Hepatic stellate cell (primary cell): ENCODE measurements at regions not wholly inside any gene's neighbourhood (a gene's known extent, or its start where the extent isn't known, plus 50 kb on each side); places are given as distances from the start of the nearest gene placed in this dataset.

ENCODE experiments used
- DNase-seq: peaks from one replicate; pipeline ENCODE4 v3.0.0; 2011; ENCODE audit warnings: low spot score

DNA sequence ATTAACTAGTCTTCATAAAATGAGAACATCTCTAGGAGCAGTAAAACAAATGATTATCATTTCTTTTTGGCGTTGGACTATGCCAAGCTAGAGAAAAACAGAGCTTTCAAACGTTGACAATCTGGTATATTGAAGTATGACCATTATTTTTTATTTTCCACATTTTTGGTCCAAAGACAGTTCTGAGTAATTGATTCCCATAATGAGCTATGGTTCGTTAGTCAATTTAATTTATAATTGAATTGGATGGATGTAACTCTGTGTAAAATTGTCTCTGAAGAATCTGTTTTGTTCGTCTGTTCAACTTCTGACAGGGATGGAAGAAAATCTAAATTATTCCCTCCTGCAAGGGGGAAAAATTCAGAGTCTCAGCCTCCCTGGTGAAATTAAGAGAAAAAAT lies 234.5 kb downstream of the LMO4 start:
- DNase-seq, result no peak

DNA sequence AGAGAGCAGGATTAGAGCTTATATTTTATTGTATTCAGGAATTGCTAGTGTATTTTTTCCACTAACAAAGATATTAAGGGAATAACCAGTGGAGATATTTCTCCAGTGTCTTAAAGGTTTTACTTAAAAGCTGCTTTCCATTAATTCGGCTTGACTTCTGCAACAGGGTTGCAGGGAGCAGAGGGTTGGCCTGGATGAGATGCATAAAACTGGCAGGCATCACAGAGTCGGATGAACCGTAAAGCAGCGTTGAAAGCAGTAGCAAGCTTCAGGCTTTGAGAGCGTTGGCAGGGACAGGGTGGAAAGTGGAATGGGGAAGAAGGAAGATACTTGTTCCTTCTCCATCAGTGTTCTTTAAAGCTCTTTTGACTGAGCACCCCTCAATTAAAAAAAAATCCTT lies 237.2 kb downstream of the LMO4 start:
- DNase-seq, result no peak

DNA sequence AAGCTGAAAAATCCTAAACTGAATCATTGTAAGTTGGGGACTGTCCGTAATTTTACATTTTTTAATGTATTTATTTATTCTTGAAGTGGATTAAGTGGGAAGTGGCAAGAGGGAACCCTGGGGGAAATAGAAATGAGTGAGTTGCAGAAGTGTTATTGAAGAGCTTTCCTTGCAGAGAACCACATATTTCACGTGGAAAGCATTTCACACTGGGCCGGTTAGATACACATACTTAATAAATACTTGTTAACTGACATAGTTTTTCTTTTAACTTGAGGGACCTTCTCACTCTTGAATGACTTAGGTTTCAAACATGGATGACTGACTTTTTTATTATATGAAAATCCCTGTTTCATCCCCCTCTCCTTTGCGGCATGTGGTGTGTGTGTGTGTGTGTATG lies 239.3 kb downstream of the LMO4 start:
- no peak for DNase-seq

DNA sequence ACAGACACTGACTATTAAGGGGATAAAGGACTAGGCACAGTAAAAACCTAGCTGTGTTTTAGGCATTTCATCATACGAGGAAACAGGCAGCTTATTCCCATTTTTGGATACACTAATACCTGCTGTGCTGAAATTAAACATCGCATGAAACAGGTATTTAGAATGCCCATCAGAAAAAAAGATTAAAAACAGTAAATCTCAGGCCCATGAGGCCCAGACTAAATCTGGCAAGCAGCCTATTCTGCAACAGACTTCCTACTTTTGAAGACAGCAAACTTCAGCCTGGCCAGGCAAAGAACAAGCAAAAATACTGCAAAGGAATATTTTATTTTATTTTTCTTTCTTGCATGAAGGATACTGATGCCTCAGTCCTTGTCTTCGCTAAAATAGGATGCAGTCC lies 240.2 kb downstream of the LMO4 start:
- DNase-seq, result no peak

DNA sequence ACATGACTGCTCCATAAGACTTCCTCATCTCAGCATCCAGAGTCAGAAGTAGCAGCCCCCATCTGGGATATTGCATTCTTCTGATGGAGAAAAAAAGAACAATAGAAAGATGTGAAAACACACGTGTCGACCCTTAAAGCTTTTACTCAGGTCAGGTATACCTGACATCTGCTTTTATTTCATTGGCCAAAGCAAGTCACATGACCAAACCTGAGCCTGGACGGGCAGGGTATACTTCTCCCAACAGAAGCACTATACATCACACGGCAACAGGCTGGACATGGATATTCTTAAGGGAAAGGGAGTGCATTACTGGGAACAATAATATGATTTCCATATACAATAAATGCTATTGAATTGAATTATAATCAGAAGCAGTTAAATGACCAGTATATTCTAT lies 243.3 kb downstream of the LMO4 start:
- no peak for DNase-seq

DNA sequence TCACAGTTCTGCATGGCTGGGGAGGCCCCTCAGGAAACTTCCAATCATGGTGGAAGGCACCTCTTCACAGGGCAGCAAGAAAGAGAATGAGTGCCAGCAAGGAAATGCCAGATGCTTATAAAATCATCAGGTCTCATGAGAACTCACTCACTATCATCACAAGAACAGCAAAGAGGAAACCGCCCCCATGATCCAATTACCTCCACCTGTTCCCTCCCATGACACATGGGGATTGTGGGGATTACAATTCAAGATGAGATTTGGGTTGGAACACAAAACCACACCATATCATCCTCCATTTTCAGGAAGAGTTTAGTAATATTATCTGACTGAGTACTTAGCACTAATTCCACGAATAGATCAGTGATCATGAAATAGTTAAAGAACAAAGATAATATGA lies 244.2 kb downstream of the LMO4 start:
- DNase-seq, result no peak

DNA sequence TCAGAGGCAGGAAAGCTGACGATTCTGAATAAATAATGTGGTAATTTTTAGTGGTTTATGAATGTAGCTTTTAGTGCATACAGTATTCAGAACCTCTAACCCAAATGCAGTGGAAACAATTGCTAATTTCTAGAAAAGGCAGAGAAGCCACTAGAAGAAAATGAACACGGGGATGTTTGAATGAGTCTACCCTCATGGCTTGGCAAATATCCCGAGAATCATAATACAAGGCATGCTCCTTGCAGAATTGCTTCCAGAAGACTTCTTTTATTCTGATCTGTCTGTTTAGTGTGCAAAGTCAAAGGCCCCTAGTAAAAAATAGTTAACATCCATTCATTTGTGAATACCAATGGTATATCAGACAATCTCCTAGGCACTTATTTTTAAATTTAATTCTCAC lies 246.8 kb downstream of the LMO4 start:
- no peak for DNase-seq

DNA sequence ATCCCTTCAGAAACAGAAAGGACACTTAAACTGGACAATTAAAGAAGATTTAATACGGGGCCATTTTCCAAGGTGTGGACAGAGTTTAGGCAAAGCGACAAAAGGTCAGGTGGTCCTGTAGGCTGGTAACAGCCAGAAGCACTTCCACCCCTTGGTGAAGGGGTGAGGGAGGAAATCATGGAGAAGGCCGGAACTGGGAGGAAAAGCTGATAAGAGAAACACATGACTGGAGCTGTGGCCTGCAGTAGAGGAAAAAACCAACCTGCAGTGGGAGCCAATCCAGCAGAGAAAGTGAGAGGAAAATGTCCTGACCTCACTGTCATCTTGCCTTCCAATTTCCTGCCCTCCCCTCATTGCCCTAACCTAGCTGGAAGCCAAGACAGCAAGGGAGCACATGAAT lies 249.8 kb downstream of the LMO4 start:
- no peak for DNase-seq

DNA sequence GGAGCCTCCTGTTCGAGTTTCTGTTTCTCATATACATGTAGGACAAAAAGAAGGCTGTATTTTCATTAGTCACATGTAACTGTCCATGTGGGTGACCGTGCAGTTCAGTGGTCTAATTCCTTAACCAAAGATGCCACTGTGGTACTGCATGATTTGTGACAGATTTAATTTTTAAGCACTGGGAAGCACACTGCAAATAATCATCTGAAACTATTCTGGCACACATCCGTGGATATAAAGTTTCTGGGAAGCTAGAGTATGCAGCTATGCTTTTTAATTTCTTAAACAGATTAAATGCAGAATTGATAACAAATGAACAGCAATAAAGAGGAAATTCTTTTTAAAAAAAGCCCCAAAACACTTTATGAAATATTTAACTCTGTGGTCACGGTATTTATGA lies 254.8 kb downstream of the LMO4 start:
- no peak for DNase-seq

DNA sequence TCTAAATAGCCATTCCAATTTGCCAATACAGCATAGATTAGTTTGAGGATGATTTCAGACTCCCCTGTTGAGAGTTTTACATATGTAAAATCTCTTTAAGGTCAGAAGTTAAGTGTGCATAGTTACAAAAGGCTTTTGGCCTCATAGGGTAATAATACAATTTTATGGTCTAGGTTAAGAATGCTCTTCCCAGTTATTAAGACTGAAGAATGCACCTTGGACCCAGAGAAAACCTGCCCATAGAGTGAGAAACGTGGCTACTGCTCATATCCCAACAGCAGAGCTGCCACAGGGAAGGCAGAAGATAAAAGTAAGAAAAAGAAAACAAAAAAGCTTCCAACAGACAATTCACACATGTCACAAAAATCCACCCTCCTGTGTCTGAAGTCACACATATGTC lies 255.9 kb downstream of the LMO4 start:
- DNase-seq, result no peak

DNA sequence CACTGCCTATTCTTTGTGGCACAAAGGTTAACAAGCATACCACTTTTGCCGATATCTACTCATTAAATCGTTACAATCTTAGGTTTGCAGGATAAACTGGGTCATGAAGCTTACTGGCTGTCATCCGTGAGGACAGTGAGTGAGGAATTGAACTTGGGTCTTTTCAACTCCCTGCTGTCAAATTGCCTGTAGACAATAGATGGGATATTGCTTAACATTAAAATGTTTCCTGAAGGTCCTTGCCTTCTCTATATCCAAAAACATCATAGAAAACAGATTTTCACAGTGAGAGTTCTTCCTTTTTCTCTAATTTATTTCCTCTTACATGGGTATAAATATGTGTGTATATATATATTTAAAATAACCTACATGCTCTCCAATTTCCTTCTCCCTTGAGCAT lies 257.8 kb downstream of the LMO4 start:
- no peak for DNase-seq

DNA sequence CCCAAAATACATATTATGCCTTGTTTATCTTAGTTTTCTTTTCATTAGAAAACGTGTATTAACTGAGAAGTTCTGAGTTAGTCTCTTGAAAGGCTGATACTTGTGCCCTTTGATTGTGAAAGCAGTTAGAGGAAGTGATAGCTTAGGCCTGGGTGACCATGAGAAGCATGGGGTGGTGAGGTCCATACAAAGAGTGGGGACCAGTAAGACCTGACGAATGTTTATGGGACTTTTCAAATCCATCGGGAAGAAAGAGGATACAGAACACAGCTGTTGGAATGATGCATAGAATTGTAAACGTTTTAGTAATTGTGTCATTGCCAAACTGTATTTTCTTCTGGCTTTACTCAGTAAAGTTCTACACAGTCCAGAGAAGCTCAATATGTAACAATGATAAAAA lies 259.8 kb downstream of the LMO4 start:
- no peak for DNase-seq

DNA sequence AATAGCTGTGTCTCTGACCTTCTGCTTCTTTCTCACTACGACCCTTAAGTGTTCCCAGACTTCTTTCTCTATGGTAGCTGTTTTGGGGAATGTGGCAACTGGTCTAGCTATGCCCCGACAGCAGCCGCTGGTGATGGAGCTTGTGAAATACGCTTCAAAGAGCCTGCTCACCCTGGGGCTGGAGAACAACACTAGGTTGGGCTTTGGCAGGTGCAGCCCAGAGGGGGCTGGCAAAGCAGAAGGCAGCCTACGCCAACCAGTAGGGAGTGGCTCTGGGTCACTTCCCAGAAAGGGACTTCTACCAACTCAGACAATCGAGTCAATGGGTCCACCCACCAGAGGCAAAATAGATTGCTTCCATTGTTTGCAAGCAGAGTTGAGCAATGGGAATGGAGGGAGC lies 262.8 kb downstream of the LMO4 start:
- DNase-seq, result no peak

DNA sequence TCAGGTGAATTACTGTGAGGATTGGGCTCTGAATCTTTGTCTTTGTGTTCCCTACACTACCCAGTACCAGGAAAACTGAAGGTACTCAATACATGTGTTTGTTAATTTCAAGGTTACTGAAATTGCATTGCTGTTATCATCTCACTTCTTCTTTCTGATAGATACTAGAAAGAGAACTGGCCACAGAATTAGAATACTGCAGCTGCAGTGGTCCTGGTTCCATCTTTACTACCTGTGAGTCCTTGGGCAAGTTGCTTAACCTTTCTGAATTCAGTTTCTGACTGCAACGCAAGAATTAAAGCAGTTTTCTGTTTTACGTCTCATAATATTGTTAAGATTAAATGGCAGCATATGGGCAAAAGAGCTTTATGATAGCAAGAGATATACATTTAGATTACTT lies 263.5 kb downstream of the LMO4 start:
- DNase-seq, result no peak

DNA sequence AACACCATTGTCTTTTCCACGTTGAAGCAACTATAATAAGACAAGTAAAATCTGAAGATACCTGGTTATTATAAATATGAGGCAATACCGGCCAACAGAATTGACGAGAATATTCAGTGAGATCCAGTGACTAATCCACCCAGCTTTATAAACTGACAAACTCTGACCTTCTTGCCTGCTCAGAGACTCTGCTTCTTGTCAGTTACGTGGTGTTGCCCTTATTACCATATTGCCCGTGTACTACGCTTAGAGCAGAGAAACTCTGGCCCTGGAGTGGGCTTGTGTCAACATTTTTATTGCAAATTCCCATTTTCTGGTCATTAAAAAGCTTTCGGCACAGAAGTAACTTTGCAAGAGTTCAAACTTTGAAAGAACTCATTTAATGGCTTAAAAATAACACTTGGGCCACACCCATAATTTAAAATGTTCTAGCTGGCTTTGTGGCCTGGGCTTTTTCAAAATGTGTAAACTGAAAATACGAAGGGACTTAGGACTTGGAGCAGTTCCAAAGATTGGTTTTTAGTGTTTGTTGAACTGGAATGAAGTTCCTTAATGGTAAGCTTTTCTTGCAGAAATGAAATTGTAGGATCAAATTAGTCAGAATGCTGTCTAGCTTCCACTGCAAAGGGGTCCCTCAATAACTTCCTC lies 266.2 kb downstream of the LMO4 start:
- no peak for DNase-seq

DNA sequence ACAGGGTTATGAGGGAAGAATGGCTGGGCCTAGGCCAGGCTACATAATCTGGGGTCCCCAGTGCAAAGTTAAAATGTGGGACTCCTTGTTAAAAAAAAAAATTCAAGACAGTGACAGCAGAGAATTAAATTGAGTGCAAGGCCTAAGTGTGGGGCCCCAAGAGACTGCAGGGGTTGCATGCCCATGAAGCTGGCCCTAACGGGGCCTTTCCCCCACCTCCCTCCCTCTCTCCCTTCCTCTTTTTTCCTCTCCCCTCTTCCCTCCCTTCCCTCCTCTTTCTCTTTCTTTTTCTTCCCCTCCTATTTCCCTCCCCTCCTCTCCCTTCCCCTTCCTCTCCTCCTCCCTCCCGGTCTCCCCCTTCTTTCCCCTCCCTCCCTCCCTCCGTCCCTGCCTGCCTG lies 266.7 kb downstream of the LMO4 start:
- no peak for DNase-seq

DNA sequence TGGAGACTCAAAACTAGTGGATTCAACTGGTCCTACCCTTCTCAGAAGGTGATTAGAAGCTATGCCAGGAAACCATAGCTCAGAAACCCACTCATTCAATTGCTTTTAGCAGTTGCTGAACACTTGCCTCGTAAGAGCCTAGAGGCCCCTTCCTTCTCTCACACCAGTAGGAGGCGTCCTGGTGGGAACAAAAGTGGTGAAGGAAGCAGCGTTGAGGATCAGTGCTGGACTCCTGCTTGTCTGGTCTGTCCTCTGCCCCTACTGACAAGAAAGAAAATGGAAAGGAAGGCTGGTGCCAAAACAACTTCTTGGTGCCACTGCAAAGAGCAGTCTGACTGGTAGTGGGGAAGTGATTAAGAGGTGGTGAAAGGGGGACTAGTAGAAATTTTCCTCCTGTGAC lies 269.7 kb downstream of the LMO4 start:
- no peak for DNase-seq

DNA sequence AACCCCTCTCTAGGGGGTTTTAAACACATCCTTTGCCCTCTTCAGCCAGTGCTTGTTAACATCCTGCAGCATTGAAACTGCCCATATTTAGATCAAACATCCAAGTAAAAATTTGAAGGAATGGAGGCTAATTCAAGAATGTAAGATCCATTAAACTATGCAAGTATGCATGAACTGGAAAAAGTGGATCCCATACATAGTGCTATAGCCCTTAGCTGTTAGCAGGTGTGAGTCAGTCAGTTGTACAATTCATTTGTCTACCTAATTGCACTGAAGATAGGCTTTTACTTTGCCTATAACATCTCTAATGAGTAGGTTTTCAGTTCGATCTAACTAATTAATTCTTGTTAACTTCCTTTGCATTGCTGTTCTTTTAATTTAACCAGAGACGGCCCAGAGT lies 270.9 kb downstream of the LMO4 start:
- no peak for DNase-seq

DNA sequence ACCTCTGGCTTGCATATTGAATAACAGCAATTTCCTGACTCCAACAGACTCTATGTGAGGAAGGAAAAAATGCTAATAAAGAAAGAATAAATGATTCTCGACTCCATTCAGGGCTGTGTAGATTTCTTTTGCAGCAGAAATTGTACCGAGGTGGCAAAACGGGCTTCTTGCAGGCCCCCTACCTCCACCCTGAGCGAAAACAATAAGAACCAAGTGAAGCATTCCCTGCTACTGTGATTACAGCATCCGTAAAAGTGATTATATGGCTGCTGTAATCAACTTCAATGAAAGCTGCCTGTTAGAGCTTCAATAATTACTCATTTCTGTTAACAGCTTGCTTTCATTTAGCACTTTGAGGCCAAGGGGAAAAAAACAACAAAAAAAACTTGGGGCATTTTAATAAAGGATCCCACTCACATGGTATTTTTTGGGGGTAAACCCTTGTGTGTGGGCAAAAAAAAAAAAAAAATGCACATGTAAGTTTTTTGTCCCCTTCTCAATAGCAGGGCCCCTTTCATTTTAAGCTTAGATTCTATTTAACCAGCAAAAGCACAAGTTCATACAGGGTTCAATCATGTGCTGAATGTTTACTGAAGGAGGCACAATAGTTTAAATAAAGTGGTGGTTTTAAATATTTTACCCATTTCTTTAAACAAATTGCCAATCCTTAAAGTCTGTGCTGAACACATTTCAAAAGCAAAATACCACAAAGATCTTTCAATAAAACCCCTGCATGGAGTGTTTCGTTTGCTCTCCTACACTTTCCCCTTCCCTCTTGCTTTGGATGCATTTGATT lies 271.6 kb downstream of the LMO4 start:
- no peak for DNase-seq

DNA sequence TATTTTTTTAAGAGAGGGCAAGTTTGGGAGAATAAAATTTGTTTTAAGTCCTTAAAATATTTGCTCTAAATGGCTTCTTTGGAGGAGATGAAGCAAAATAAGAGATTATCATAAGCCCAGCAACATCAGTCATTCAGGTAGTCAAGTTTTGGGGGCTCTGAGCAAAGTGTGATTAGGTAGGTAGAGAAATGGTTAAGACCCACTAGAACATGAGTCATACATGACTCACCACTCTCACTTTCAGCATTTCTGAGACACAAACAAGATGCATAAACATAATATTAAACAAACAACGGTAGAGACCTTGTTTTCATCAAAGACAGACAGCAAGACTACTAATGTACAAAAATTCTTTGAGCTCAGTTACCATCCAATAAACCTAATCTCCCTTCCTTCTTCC lies 272.2 kb downstream of the LMO4 start:
- no peak for DNase-seq

DNA sequence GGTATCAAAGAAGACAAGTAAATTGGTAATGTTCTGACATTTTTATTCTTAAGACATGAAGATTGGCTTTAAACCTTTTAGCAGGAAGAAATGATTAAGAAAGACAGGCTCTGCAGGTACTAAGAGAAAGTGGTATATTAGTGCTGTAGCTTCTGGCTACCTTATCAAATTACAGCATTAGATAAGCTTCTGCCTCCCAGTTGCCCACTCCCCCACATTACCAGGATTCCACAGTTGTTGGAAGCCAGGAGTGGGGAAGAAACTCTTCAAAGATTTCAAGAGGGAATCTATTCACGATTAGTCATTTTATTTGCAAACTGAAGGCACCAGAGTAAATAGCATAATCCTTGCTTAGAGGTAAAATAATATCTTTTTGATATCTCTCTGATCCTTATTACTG lies 274.9 kb downstream of the LMO4 start:
- DNase-seq, result no peak

DNA sequence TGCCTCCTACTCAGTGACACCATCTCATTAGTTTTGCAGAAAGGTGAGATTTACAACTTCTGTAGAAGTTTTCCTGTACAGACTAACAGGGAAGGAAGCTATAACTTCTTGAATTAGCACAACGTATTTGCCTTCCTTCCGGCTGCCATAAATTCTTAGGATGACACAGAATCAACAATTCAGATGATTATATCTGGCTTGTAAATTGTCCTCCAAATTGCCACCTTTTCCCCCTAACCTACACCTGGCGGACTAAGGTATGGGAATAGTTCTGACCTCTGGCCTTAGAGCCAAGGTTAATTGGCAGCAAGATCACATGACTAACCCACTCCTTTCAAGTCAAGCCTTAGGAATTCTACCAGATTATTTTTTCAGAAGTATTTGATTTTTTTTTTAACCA lies 284.3 kb downstream of the LMO4 start:
- no peak for DNase-seq

DNA sequence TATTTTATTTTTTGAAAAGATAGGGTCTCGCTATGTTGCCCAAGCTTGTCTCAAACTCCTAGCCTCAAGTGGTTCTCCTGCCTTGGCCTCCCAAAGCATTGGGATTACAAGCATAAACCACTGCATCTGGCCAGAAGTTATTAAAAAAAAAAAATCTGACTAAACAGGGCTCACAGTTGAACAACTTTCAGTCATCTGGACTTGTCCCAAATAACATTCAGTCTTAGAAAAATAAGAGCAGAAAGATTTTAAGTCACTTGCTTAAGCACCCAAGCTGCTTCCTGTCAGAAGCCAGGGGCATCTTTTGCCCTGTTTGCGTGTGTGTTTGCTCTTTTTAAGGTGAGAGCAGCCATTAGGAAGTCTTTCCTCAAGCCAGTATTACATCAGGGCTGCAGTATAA lies 286.8 kb downstream of the LMO4 start:
- no peak for DNase-seq

DNA sequence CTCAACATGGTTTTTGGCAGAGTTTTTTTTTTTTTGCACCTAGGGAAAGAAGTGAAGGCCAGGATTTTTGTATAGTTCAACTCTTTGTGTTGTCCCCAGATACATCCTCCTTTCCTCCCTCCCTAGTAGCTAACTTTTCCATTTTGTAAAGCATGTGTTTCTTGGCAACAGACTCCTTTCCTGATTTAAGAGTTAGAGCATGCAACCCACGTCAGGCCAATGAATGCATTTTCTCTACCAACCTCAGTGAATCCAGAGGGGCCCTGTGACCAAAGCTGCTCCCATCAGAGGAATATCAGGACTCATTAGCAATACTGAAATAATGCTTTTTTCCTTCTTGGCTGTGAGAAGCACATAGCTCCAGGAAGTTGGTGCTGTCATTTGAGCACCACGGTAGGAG lies 287.2 kb downstream of the LMO4 start:
- DNase-seq, result no peak
